Nephron progenitor cell (in vitro differentiated cells): ENCODE measurements at regions not wholly inside any gene's neighbourhood (a gene's known extent, or its start where the extent isn't known, plus 50 kb on each side); places are given as distances from the start of the nearest gene placed in this dataset.

Experiments
- DNase-seq: peaks from one replicate; pipeline ENCODE4 v3.0.0; 2021
- H3K27ac Mint-ChIP-seq: 2 replicates; pipeline ENCODE4 v1.8.0; 2021; ENCODE audit warnings: mild to moderate bottlenecking, moderate library complexity, mixed read lengths
- H3K27me3 Mint-ChIP-seq: 2 replicates; pipeline ENCODE4 v1.8.0; 2021; ENCODE audit warnings: mild to moderate bottlenecking, low read depth, mixed read lengths; ENCODE audit not compliant: poor library complexity
- H3K36me3 Mint-ChIP-seq: 2 replicates; pipeline ENCODE4 v1.8.0; 2021; ENCODE audit warnings: low read depth, mixed read lengths
- H3K4me1 Mint-ChIP-seq: 2 replicates; pipeline ENCODE4 v1.8.0; 2021; ENCODE audit warnings: mixed read lengths
- H3K4me3 Mint-ChIP-seq: 2 replicates; pipeline ENCODE4 v1.8.0; 2021; ENCODE audit warnings: mild to moderate bottlenecking, moderate library complexity, mixed read lengths
- H3K9me3 Mint-ChIP-seq: 2 replicates; pipeline ENCODE4 v1.8.0; 2021; ENCODE audit warnings: mild to moderate bottlenecking, moderate library complexity, mixed read lengths
- CTCF ChIP-seq: fragments of 200-600 bp; sonication (generic); IDR thresholded peaks from 2 replicates; pipeline ENCODE4 v1.5.0; 2021; ENCODE audit warnings: antibody characterized with exemption

- H3K4me3 Mint-ChIP-seq: no peak overlapping the region
These were observed 206.1 kb upstream of the CDH7 start for GRCh38 chr18:65544701-65545100.

GRCh38 chr18:65527879-65528633 lies 222.8 kb upstream of the CDH7 start:
- Mint-ChIP-seq H3K27ac (no peak overlapping the region), H3K27me3 (no peaks in the 10 kb centered on the region), H3K9me3 (peaks cover 32% of the 10 kb centered on the region), H3K4me3 (no peak overlapping the region), H3K36me3 (peaks cover 30% of the 10 kb centered on the region), H3K4me1 (peaks cover 34% of the 10 kb centered on the region)
- no peak for TF ChIP-seq CTCF
- peak; percentile 6 for DNase-seq

More at GRCh38 chr18:65544701-65545100, 206.1 kb upstream of the CDH7 start:
- H3K27ac Mint-ChIP-seq: no peak overlapping the region
- no peaks in the 10 kb centered on the region for H3K36me3 Mint-ChIP-seq
- no peaks in the 10 kb centered on the region for H3K4me1 Mint-ChIP-seq
- TF ChIP-seq CTCF: no peak
- H3K27me3 Mint-ChIP-seq: no peaks in the 10 kb centered on the region
- no peak for DNase-seq
- no peaks in the 10 kb centered on the region for H3K9me3 Mint-ChIP-seq

GRCh38 chr18:65526099-65526498 lies 224.7 kb upstream of the CDH7 start:
- Mint-ChIP-seq H3K4me3 (no peak overlapping the region), H3K27ac (no peak overlapping the region), H3K36me3 (peaks cover 29% of the 10 kb centered on the region), H3K4me1 (peaks cover 34% of the 10 kb centered on the region), H3K27me3 (no peaks in the 10 kb centered on the region), H3K9me3 (peaks cover 30% of the 10 kb centered on the region)
- TF ChIP-seq CTCF: no peak
- no peak for DNase-seq

GRCh38 chr18:65523461-65523860 lies 227.4 kb upstream of the CDH7 start:
- H3K27me3 Mint-ChIP-seq: no peaks in the 10 kb centered on the region
- H3K9me3 Mint-ChIP-seq: peaks cover 30% of the 10 kb centered on the region
- no peak for DNase-seq
- H3K27ac Mint-ChIP-seq: peak overlapping the region; percentile 40
- peaks cover 13% of the 10 kb centered on the region for H3K4me1 Mint-ChIP-seq
- peaks cover 29% of the 10 kb centered on the region for H3K36me3 Mint-ChIP-seq
- no peak overlapping the region for H3K4me3 Mint-ChIP-seq
- no peak for TF ChIP-seq CTCF

- TF ChIP-seq CTCF: no peak
- DNase-seq: no peak
- Mint-ChIP-seq H3K9me3 (peaks cover 30% of the 10 kb centered on the region), H3K4me3 (no peak overlapping the region), H3K27ac (no peak overlapping the region), H3K27me3 (no peaks in the 10 kb centered on the region), H3K36me3 (peaks cover 29% of the 10 kb centered on the region), H3K4me1 (peaks cover 8% of the 10 kb centered on the region)
These were observed 227.9 kb upstream of the CDH7 start for GRCh38 chr18:65522907-65523306.

- Mint-ChIP-seq H3K4me3 (no peak overlapping the region), H3K27ac (no peak overlapping the region)
These were observed 234.6 kb upstream of the CDH7 start for GRCh38 chr18:65516209-65516608.

More at GRCh38 chr18:65516209-65516608, 234.6 kb upstream of the CDH7 start:
- Mint-ChIP-seq H3K9me3 (peaks cover 3% of the 10 kb centered on the region), H3K36me3 (peaks cover under 1% of the 10 kb centered on the region), H3K27me3 (no peaks in the 10 kb centered on the region), H3K4me1 (no peaks in the 10 kb centered on the region)
- DNase-seq: no peak
- TF ChIP-seq CTCF: no peak
